Peyer's patch (tissue), 4 donors: ENCODE measurements at regions not wholly inside any gene's neighbourhood (a gene's known extent, or its start where the extent isn't known, plus 50 kb on each side); places are given as distances from the start of the nearest gene placed in this dataset.

ENCODE experiments used
- DNase-seq, 3 donors: peaks; one replicate each; pipeline ENCODE4 v3.0.0-alpha.2; 2017 to 2019
- H3K27ac ChIP-seq, 4 donors: fragments of 200-600 bp; sonication (generic); one replicate each; pipeline ENCODE4 v1.5.1; 2016 to 2019
- H3K27me3 ChIP-seq, 2 donors: fragments of 200-600 bp; sonication (generic); one replicate each; pipeline ENCODE4 v1.5.1; 2019
- H3K36me3 ChIP-seq, 3 donors: fragments of 200-600 bp; sonication (generic); one replicate each; pipeline ENCODE4 v1.5.1; 2016 to 2019
- H3K4me1 ChIP-seq, 4 donors: fragments of 200-600 bp; sonication (generic); one replicate each; pipeline ENCODE4 v1.5.1; 2016 to 2019
- H3K4me3 ChIP-seq, 4 donors: fragments of 200-600 bp; sonication (generic); 1 replicate in 3 of 4; 2 replicates in 1 of 4; pipeline ENCODE4 v1.5.1; 2016 to 2019; ENCODE audit warnings: mild to moderate bottlenecking in 1 of 4
- H3K9me3 ChIP-seq, 4 donors: fragments of 200-600 bp; sonication (generic); one replicate each; pipeline ENCODE4 v1.5.1; 2016 to 2019; ENCODE audit warnings: mild to moderate bottlenecking in 1 of 4
- POLR2A ChIP-seq, 2 donors: fragments of 450-650 bp; IDR thresholded peaks; one replicate each; pipeline ENCODE4 v1.5.1; 2017; ENCODE audit warnings: antibody characterized with exemption in 2 of 2, mild to moderate bottlenecking in 2 of 2, moderate library complexity in 2 of 2
- TF ChIP-seq, protein P1 (sequence below), 6 experiments: fragments of 450-650 bp in 4 of 6; fragments of 200-600 bp in 2 of 6; sonication (generic) in 1 of 6; IDR thresholded peaks; one replicate each; pipeline ENCODE4 v1.5.1; 2017 to 2019; ENCODE audit warnings: antibody characterized with exemption in 6 of 6, mild to moderate bottlenecking in 3 of 6, moderate library complexity in 1 of 6

DNA sequence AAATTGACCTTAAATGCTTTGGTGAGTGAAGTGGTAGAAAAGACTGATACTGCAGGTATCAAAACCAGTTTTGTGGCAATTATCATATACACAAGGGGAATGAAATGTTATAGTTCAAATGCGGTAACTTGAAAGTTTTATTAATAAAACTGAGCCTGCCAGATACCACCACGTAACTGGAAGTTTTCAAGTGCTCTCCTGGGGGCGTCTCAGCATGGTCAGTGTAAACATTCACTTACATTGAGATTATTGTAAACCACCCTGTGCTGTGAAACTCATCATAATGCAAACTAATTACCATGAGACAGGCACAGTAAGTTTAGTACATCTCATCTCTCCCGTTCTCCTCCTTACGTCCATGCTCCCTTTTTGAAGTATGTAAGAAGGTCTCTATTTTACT is 280.7 kb upstream of the FAR2 start:
- no peak for DNase-seq
- no peaks in the 10 kb centered on the region for H3K36me3 ChIP-seq
- TF ChIP-seq, protein P1, sequence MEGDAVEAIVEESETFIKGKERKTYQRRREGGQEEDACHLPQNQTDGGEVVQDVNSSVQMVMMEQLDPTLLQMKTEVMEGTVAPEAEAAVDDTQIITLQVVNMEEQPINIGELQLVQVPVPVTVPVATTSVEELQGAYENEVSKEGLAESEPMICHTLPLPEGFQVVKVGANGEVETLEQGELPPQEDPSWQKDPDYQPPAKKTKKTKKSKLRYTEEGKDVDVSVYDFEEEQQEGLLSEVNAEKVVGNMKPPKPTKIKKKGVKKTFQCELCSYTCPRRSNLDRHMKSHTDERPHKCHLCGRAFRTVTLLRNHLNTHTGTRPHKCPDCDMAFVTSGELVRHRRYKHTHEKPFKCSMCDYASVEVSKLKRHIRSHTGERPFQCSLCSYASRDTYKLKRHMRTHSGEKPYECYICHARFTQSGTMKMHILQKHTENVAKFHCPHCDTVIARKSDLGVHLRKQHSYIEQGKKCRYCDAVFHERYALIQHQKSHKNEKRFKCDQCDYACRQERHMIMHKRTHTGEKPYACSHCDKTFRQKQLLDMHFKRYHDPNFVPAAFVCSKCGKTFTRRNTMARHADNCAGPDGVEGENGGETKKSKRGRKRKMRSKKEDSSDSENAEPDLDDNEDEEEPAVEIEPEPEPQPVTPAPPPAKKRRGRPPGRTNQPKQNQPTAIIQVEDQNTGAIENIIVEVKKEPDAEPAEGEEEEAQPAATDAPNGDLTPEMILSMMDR (IDR thresholded peaks at IDR 0.05) = no peak
- TF ChIP-seq POLR2A (IDR thresholded peaks at IDR 0.05) = no peak
- no peak overlapping the region for H3K27ac ChIP-seq
- no peaks in the 10 kb centered on the region for H3K9me3 ChIP-seq
- no peak overlapping the region for H3K4me3 ChIP-seq
- H3K4me1 ChIP-seq = no peaks in the 10 kb centered on the region
- no peaks in the 10 kb centered on the region for H3K27me3 ChIP-seq

GRCh38 chr12:28869197-28869596 is 279.9 kb upstream of the FAR2 start:
- Histone ChIP-seq H3K4me3 (no peak overlapping the region), H3K27me3 (no peaks in the 10 kb centered on the region), H3K27ac (no peak overlapping the region), H3K9me3 (no peaks in the 10 kb centered on the region), H3K36me3 (no peaks in the 10 kb centered on the region), H3K4me1 (no peaks in the 10 kb centered on the region)
- TF ChIP-seq, protein P1 (IDR thresholded peaks at IDR 0.05) = no peak
- no peak for DNase-seq

GRCh38 chr12:28870839-28871440 is 278.1 kb upstream of the FAR2 start:
- Histone ChIP-seq H3K4me1 (no peaks in the 10 kb centered on the region), H3K36me3 (no peaks in the 10 kb centered on the region), H3K27me3 (no peaks in the 10 kb centered on the region), H3K9me3 (no peaks in the 10 kb centered on the region), H3K4me3 (no peak overlapping the region), H3K27ac (no peak overlapping the region)
- no peak for DNase-seq
- TF ChIP-seq, protein P1 (IDR thresholded peaks at IDR 0.05) = no peak
- no peak for TF ChIP-seq POLR2A (IDR thresholded peaks at IDR 0.05)

DNA sequence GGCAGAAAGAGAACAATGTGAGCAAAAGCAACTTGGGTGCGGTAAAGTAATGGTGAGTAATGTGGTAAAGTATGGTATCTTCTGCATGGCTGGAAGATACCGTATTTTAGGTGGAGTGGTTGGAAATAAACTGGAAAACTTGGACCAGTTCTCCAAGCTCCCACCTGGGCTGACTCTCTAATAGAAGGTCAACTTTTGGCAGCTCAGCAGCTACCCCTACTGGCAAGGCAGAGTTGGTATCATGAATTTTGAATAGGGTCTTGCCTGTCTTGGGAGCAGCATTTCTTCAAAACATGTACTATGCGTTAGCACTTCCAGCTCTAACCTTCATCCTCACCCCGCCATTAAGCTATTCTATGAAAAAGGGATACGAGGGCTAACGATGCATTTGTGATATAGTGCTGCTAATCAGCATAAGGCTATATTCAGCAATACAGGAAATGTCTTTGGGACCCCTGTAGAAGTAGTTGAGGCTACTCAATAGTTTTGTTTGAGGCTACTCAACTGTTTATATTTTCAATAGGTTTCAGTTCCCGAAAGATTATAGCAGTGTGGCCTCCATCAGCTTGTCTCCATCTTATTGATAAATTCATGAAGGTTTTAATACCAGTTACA is 276.3 kb upstream of the FAR2 start:
- Histone ChIP-seq H3K4me1 (no peaks in the 10 kb centered on the region), H3K9me3 (no peaks in the 10 kb centered on the region), H3K4me3 (no peak overlapping the region), H3K27ac (no peak overlapping the region), H3K27me3 (no peaks in the 10 kb centered on the region), H3K36me3 (no peaks in the 10 kb centered on the region)
- peak in 1 of 3 donors; percentile 46 for DNase-seq
- TF ChIP-seq, protein P1 (IDR thresholded peaks at IDR 0.05) = peak in 4 of 6 experiments; percentile 27 to 61 (median 57)
- TF ChIP-seq POLR2A (IDR thresholded peaks at IDR 0.05) = no peak

- no peaks in the 10 kb centered on the region for H3K9me3 ChIP-seq
- no peak overlapping the region for H3K27ac ChIP-seq
- no peaks in the 10 kb centered on the region for H3K27me3 ChIP-seq
- no peaks in the 10 kb centered on the region for H3K4me1 ChIP-seq
- no peak overlapping the region for H3K4me3 ChIP-seq
- no peak for DNase-seq
- no peak for TF ChIP-seq POLR2A (IDR thresholded peaks at IDR 0.05)
- TF ChIP-seq, protein P1 (IDR thresholded peaks at IDR 0.05) = no peak
- no peaks in the 10 kb centered on the region for H3K36me3 ChIP-seq
These were observed 274.3 kb upstream of the FAR2 start for GRCh38 chr12:28874758-28875157.
